BJ (cell line): ENCODE measurements at regions not wholly inside any gene's neighbourhood (a gene's known extent, or its start where the extent isn't known, plus 50 kb on each side); places are given as distances from the start of the nearest gene placed in this dataset.

Experiments
- CTCF ChIA-PET: fragments of 350-600 bp; formaldehyde crosslinking; extraction: SDS; loops from one replicate; lab custom pipeline; 2021; ENCODE audit warnings: antibody characterized with exemption, inconsistent platforms; lab: Yijun Ruan, JAX
- POLR2A ChIA-PET: fragments of 300-600 bp; sonication (Branson Sonifier 250); formaldehyde crosslinking; extraction: SDS; loops from one replicate; lab custom pipeline; 2021; ENCODE audit warnings: antibody characterized with exemption; lab: Charles Lee
- DNase-seq: peaks from one replicate; pipeline ENCODE4 v3.0.0-alpha.2; 2011; ENCODE audit warnings: low read depth
- H3K27me3 ChIP-seq: 2 replicates; pipeline ENCODE4 v1.6.0; 2011; ENCODE audit warnings: low read length; ENCODE audit not compliant: control insufficient read depth, insufficient read depth
- H3K36me3 ChIP-seq: 2 replicates; pipeline ENCODE4 v1.5.1; 2011; ENCODE audit warnings: low read length; ENCODE audit not compliant: control insufficient read depth, insufficient read depth
- H3K4me3 ChIP-seq: 2 replicates; pipeline ENCODE4 v1.5.1; 2011; ENCODE audit warnings: low read depth, mild to moderate bottlenecking, control low read depth, low read length
- TF ChIP-seq, protein P1 (sequence below): IDR thresholded peaks from 2 replicates; pipeline ENCODE4 v1.5.1; 2011; ENCODE audit warnings: low read depth, mild to moderate bottlenecking, control low read depth, inconsistent platforms, low read length, moderate library complexity; ENCODE audit not compliant: insufficient read depth

DNA sequence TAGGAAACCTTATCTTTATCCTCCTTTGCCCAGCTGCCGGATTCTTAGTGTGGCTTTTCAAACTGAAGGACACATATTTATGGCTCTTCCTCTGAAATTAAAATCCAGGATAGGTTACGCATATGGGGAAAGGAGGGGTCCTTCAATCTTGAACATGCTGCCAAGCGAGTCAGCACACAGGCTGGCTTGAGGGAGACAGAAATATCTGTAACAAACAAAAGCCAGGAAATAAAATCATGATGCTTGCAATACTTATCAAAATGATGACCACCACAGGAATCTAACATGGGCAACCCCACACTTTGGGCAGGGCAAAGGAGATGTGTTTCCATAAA lies 196.4 kb upstream of the LDB2 start:
- CTCF ChIA-PET = no interaction called here
- no peaks in the 10 kb centered on the region for H3K36me3 ChIP-seq
- no peaks in the 10 kb centered on the region for H3K27me3 ChIP-seq
- no peak overlapping the region for H3K4me3 ChIP-seq
- TF ChIP-seq, protein P1, sequence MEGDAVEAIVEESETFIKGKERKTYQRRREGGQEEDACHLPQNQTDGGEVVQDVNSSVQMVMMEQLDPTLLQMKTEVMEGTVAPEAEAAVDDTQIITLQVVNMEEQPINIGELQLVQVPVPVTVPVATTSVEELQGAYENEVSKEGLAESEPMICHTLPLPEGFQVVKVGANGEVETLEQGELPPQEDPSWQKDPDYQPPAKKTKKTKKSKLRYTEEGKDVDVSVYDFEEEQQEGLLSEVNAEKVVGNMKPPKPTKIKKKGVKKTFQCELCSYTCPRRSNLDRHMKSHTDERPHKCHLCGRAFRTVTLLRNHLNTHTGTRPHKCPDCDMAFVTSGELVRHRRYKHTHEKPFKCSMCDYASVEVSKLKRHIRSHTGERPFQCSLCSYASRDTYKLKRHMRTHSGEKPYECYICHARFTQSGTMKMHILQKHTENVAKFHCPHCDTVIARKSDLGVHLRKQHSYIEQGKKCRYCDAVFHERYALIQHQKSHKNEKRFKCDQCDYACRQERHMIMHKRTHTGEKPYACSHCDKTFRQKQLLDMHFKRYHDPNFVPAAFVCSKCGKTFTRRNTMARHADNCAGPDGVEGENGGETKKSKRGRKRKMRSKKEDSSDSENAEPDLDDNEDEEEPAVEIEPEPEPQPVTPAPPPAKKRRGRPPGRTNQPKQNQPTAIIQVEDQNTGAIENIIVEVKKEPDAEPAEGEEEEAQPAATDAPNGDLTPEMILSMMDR = no peak
- DNase-seq = no peak
- POLR2A ChIA-PET = no interaction called here

DNA sequence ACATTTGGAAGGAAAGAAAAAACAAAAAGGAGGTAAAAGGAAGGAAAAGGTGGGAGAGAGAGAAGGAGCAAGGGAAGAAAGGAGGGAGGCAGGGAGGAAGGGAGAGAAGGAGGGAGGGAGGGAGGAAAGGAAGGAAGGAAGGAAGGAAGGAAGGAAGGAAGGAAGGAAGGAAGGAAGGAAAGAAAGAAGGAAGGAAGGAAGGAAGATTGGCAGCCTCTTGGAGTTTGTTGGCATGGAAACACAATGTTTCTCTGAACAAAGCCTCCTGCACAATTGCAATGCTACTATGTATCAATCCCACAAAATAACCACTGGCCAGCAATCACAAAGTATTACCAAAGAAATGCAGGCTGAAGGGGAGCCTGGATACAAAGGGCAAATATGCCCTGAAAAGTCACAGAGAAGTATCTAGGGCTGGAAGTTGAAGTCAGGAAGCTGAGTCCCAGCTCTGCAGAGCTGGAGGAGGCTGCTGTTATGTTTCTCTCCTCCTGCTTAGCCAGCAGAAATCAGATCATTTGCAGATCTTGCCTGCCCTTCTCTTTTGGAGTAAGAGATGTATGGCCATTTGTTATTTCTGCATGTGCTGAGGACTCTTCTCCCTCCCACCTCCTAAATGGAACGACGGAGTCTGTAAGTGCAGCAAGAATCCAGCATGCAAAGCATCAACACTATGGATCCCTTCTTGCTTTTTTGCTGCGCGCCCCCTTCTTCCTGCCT lies 195.9 kb upstream of the LDB2 start:
- DNase-seq = no peak
- Histone ChIP-seq H3K27me3 (no peaks in the 10 kb centered on the region), H3K36me3 (no peaks in the 10 kb centered on the region), H3K4me3 (no peak overlapping the region)
- TF ChIP-seq, protein P1 = no peak
- POLR2A ChIA-PET = no interaction called here
- CTCF ChIA-PET = interaction anchor here (1.7 kb wide), 1 partner anchor 230 kb away, joined by 6 read pairs; no protein-coding TSS in a partner anchor

DNA sequence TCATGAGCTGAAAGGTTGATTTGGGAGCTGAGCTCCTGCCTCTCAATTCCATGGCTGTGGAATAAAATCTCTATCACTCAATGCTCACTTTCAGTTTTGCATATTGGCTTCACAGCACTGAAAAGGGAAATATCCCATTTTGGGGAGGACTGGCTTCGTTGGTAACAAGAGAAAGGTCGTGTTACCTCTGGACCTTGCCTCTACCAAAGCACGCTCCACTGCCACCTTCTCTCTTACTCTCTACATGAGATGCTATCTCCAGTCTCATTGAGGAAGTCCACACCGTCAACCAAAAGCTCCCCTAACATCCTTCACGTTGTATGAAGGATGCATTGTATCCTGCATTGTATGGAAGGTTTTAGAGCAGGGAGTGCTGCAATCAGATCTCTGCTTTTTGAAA lies 195.0 kb upstream of the LDB2 start:
- ChIA-PET POLR2A (no interaction called here), CTCF (interaction anchor here (1.7 kb wide), 1 partner anchor 231 kb away, joined by 6 read pairs; no protein-coding TSS in a partner anchor)
- TF ChIP-seq, protein P1 = no peak
- Histone ChIP-seq H3K27me3 (no peaks in the 10 kb centered on the region), H3K4me3 (no peak overlapping the region), H3K36me3 (no peaks in the 10 kb centered on the region)
- no peak for DNase-seq

DNA sequence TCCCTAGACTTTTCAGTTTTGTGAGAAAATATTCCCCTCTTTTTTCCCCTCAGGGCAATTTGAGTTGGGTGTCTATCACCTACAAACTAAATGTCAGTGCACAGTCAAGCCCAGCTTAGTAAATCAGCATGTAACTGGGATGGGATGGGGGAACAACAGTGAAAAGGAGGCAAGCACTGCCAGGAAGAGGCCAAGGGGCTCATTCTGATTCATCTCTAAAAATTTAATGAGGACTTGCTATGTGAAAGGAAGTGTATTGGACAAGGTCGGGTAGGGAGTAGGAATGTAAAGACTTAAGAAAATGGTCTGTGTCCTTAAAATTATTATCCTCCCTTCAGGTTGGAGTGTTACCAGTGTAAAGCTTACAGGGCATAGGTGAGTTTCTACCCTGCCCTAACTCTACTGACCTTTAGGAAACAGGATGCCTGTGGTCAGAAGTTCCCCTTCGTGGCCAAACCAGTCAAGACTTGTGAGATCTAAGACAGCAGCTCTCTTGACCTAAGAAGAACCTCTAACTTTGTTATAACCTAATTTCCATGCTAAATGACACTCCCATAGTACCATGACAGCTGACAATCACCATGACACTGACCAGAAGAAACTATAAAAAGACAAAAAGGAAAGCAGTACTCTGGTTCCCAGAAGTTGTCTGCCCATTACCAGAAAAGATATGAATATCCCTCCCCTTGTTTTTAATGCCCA lies 194.4 kb upstream of the LDB2 start:
- ChIA-PET CTCF (interaction anchor here (1.7 kb wide), 1 partner anchor 231 kb away, joined by 6 read pairs; no protein-coding TSS in a partner anchor), POLR2A (no interaction called here)
- TF ChIP-seq, protein P1 = no peak
- Histone ChIP-seq H3K4me3 (no peak overlapping the region), H3K36me3 (no peaks in the 10 kb centered on the region), H3K27me3 (no peaks in the 10 kb centered on the region)
- no peak for DNase-seq

DNA sequence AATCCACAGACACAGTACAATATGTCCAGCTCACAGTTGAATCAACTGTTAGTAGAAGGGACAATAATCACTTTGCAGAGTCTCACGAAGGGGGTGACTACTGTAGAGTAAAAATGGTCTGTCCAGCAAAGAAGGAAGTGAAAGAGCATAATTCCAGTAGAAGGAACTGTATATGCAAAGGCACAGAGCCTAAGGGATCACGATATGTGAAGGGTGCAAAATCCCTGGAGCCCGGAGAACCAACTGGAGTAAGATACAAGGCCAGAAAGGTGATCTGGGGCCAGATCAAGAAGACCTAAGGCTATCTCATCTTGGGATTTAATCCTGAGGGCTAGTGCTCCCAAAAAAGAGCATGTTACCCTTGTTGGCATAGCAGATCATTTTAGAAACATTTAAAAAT lies 192.7 kb upstream of the LDB2 start:
- H3K27me3 ChIP-seq = no peaks in the 10 kb centered on the region
- ChIA-PET CTCF (no interaction called here), POLR2A (no interaction called here)
- no peak overlapping the region for H3K4me3 ChIP-seq
- TF ChIP-seq, protein P1 = no peak
- no peak for DNase-seq
- H3K36me3 ChIP-seq = no peaks in the 10 kb centered on the region
